MM.1S (cell line): ENCODE measurements at regions not wholly inside any gene's neighbourhood (a gene's known extent, or its start where the extent isn't known, plus 50 kb on each side); places are given as distances from the start of the nearest gene placed in this dataset.

ENCODE experiments used
- DNase-seq: peaks from one replicate; pipeline ENCODE4 v3.0.0-alpha.2; 2015
- H2AFZ ChIP-seq: fragments of 300-600 bp; sonication (generic); 2 replicates; pipeline ENCODE4 v1.6.0; 2016; ENCODE audit warnings: antibody characterized with exemption, low read length
- H3F3A ChIP-seq: fragments of 300-600 bp; sonication (generic); 2 replicates; pipeline ENCODE4 v1.6.1; 2016; ENCODE audit warnings: mild to moderate bottlenecking, antibody characterized with exemption, low read length, moderate library complexity, mixed read lengths; ENCODE audit not compliant: insufficient read depth
- H3K27ac ChIP-seq: fragments of 300-600 bp; sonication (generic); 2 replicates; pipeline ENCODE4 v1.5.1; 2016; ENCODE audit warnings: mild to moderate bottlenecking, low read length
- H3K27me3 ChIP-seq: fragments of 300-600 bp; sonication (generic); replicated peaks from 2 replicates; pipeline ENCODE4 v1.6.0; 2016; ENCODE audit warnings: low read length; ENCODE audit not compliant: insufficient read depth
- H3K36me3 ChIP-seq: fragments of 300-600 bp; sonication (generic); replicated peaks from 2 replicates; pipeline ENCODE4 v1.6.1; 2016; ENCODE audit warnings: mild to moderate bottlenecking, low read length, mixed read lengths; ENCODE audit not compliant: insufficient read depth
- H3K4me1 ChIP-seq: fragments of 300-600 bp; sonication (generic); 2 replicates; pipeline ENCODE4 v1.6.1; 2016; ENCODE audit warnings: low read length, mixed read lengths
- H3K4me2 ChIP-seq: fragments of 300-600 bp; sonication (generic); 2 replicates; pipeline ENCODE4 v1.6.0; 2016; ENCODE audit warnings: low read depth, low read length
- H3K4me3 ChIP-seq: fragments of 300-600 bp; sonication (generic); 2 replicates; pipeline ENCODE4 v1.5.1; 2016; ENCODE audit warnings: low read length, mixed read lengths
- H3K79me2 ChIP-seq: fragments of 300-600 bp; sonication (generic); 2 replicates; pipeline ENCODE4 v1.6.1; 2016; ENCODE audit warnings: mixed run types, low read length, mixed read lengths
- H3K9ac ChIP-seq: fragments of 300-600 bp; sonication (generic); 2 replicates; pipeline ENCODE4 v1.6.1; 2016; ENCODE audit warnings: low read length, mixed read lengths
- H3K9me2 ChIP-seq: fragments of 300-600 bp; sonication (generic); replicated peaks from 2 replicates; pipeline ENCODE4 v1.6.1; 2016; ENCODE audit warnings: mild to moderate bottlenecking, low read length, mixed read lengths; ENCODE audit not compliant: insufficient read depth
- H3K9me3 ChIP-seq: fragments of 300-600 bp; sonication (generic); replicated peaks from 2 replicates; pipeline ENCODE4 v1.6.1; 2016; ENCODE audit warnings: mild to moderate bottlenecking, low read length, mixed read lengths; ENCODE audit not compliant: insufficient read depth
- H4K20me1 ChIP-seq: fragments of 300-600 bp; sonication (generic); 2 replicates; pipeline ENCODE4 v1.6.1; 2016; ENCODE audit warnings: mild to moderate bottlenecking, low read length, moderate library complexity, mixed read lengths; ENCODE audit not compliant: insufficient read depth
- EZH2 ChIP-seq: fragments of 300-600 bp; sonication (generic); optimal IDR thresholded peaks from 2 replicates; pipeline ENCODE3; 2017; ENCODE audit warnings: low read depth, mild to moderate bottlenecking, antibody characterized with exemption, low read length, mixed read lengths
- EZH2phosphoT487 ChIP-seq: fragments of 300-600 bp; sonication (generic); IDR thresholded peaks from 2 replicates; pipeline ENCODE4 v1.6.1; 2018; ENCODE audit warnings: antibody characterized with exemption, low read length
- TF ChIP-seq, protein P1 (sequence below): fragments of 300-600 bp; sonication (generic); IDR thresholded peaks from 2 replicates; pipeline ENCODE4 v1.5.1; 2016; ENCODE audit warnings: antibody characterized with exemption, low read length, mixed read lengths

DNA sequence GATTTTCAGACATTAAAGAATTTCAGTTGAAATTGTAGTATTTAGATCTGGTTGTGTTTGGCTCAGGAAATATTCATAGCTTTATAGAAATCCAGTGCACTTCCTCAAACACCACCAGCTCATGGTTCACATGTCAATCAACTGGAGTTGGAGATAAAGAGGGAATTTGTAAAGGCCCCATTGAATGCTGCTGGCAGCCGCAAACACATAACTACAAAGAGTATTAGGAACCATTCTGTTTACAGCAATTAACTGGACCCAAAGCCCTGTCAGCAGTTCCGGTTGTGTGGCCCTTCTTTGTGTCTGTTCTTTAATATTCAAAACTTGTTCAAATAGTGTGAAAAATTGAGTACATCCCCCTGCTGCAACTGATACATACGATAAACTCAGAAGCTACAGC lies 107.4 kb upstream of the LRRTM4 start:
- no peak overlapping the region for H2AFZ ChIP-seq
- TF ChIP-seq EZH2, result no peak
- TF ChIP-seq, protein P1, sequence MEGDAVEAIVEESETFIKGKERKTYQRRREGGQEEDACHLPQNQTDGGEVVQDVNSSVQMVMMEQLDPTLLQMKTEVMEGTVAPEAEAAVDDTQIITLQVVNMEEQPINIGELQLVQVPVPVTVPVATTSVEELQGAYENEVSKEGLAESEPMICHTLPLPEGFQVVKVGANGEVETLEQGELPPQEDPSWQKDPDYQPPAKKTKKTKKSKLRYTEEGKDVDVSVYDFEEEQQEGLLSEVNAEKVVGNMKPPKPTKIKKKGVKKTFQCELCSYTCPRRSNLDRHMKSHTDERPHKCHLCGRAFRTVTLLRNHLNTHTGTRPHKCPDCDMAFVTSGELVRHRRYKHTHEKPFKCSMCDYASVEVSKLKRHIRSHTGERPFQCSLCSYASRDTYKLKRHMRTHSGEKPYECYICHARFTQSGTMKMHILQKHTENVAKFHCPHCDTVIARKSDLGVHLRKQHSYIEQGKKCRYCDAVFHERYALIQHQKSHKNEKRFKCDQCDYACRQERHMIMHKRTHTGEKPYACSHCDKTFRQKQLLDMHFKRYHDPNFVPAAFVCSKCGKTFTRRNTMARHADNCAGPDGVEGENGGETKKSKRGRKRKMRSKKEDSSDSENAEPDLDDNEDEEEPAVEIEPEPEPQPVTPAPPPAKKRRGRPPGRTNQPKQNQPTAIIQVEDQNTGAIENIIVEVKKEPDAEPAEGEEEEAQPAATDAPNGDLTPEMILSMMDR, result no peak
- TF ChIP-seq EZH2phosphoT487, result no peak
- no peaks in the 10 kb centered on the region for H3K27me3 ChIP-seq
- no peak for DNase-seq
- H3K9me3 ChIP-seq, result no peaks in the 10 kb centered on the region
- no peaks in the 10 kb centered on the region for H3K79me2 ChIP-seq
- no peak overlapping the region for H3K27ac ChIP-seq
- no peak overlapping the region for H3K4me2 ChIP-seq
- H3F3A ChIP-seq, result no peaks in the 10 kb centered on the region
- no peak overlapping the region for H3K9ac ChIP-seq
- H4K20me1 ChIP-seq, result no peaks in the 10 kb centered on the region
- H3K4me3 ChIP-seq, result no peak overlapping the region
- no peaks in the 10 kb centered on the region for H3K4me1 ChIP-seq
- no peaks in the 10 kb centered on the region for H3K36me3 ChIP-seq
- H3K9me2 ChIP-seq, result no peaks in the 10 kb centered on the region

DNA sequence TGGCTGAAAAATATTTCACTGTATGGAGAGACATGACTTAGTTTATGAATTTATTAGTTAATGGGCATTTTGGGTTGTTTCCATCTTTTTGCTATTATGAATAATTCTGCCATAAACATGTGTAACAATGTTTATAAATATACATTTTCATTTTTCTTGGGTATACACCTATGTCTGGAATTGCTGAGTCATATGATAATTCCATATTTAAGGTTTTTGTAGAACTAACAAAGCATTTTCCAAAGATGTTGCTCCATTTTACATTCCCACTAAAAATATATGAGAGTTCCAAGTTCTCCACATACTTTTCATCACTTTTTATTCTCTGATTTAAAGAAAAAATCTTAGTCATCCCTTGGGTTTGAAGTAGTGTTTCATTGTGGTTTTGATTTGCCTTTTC lies 108.8 kb upstream of the LRRTM4 start:
- no peaks in the 10 kb centered on the region for H3K36me3 ChIP-seq
- no peak overlapping the region for H3K4me3 ChIP-seq
- H3K4me2 ChIP-seq, result no peak overlapping the region
- no peaks in the 10 kb centered on the region for H3K4me1 ChIP-seq
- no peak overlapping the region for H3K9ac ChIP-seq
- no peaks in the 10 kb centered on the region for H3F3A ChIP-seq
- H3K27me3 ChIP-seq, result no peaks in the 10 kb centered on the region
- no peak for DNase-seq
- H3K9me2 ChIP-seq, result no peaks in the 10 kb centered on the region
- no peaks in the 10 kb centered on the region for H3K79me2 ChIP-seq
- H4K20me1 ChIP-seq, result no peaks in the 10 kb centered on the region
- TF ChIP-seq, protein P1, result no peak
- TF ChIP-seq EZH2phosphoT487 (no peak), EZH2 (no peak)
- H3K27ac ChIP-seq, result no peak overlapping the region
- no peaks in the 10 kb centered on the region for H3K9me3 ChIP-seq
- H2AFZ ChIP-seq, result no peak overlapping the region

DNA sequence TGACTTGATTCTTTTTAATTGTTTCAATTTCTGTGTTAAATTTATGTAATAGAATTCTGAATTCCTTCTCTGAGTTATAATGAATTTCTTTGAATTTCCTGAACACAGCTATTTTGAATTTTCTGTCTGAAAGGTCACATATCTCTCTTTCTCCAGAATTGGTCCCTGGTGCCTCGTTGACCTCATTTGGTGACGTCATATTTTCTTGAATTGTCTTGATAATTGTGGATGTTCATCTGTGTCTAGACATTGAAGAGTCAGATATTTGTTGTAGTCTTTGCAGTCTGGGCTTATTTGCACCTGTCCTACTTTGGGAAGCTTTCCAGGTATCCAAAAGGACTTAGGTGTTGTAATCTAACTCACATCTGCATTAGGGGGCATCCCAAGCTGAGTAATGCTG lies 111.4 kb upstream of the LRRTM4 start:
- H3K27me3 ChIP-seq, result no peaks in the 10 kb centered on the region
- no peak overlapping the region for H2AFZ ChIP-seq
- no peak overlapping the region for H3K27ac ChIP-seq
- H3K4me2 ChIP-seq, result no peak overlapping the region
- no peaks in the 10 kb centered on the region for H4K20me1 ChIP-seq
- H3F3A ChIP-seq, result no peaks in the 10 kb centered on the region
- TF ChIP-seq EZH2phosphoT487 (no peak), EZH2 (no peak)
- TF ChIP-seq, protein P1, result no peak
- no peaks in the 10 kb centered on the region for H3K36me3 ChIP-seq
- DNase-seq, result no peak
- H3K9me3 ChIP-seq, result no peaks in the 10 kb centered on the region
- no peak overlapping the region for H3K4me3 ChIP-seq
- H3K79me2 ChIP-seq, result no peaks in the 10 kb centered on the region
- no peaks in the 10 kb centered on the region for H3K9me2 ChIP-seq
- no peak overlapping the region for H3K9ac ChIP-seq
- no peaks in the 10 kb centered on the region for H3K4me1 ChIP-seq
